HL-60 (cell line): ENCODE measurements at regions not wholly inside any gene's neighbourhood (a gene's known extent, or its start where the extent isn't known, plus 50 kb on each side); places are given as distances from the start of the nearest gene placed in this dataset.

Experiments used
- DNase-seq, 2 experiments: peaks; one replicate each; pipeline ENCODE4 v3.0.0-alpha.2; 2010 to 2020; ENCODE audit warnings: low read depth in 1 of 2, low spot score in 1 of 2
- H3K27ac ChIP-seq: fragments of 250-450 bp; sonication (Bioruptor Pico); replicated peaks from 2 replicates; pipeline ENCODE4 v1.5.1; 2020; ENCODE audit warnings: mild to moderate bottlenecking, moderate library complexity
- H3K27me3 ChIP-seq: fragments of 250-450 bp; sonication (Bioruptor Pico); 2 replicates; pipeline ENCODE4 v1.5.1; 2021; ENCODE audit warnings: mild to moderate bottlenecking, moderate library complexity; ENCODE audit not compliant: insufficient read depth, poor library complexity, severe bottlenecking
- H3K4me3 ChIP-seq: replicated peaks from 2 replicates; pipeline ENCODE4 v1.5.1; 2011; ENCODE audit warnings: mild to moderate bottlenecking, control low read depth, low read length; ENCODE audit not compliant: insufficient read depth
- CTCF ChIP-seq: IDR thresholded peaks from one replicate; pipeline ENCODE4 v1.5.1; 2011; ENCODE audit warnings: low read length, control low read depth, inconsistent platforms; ENCODE audit not compliant: insufficient read depth
- GABPA ChIP-seq: IDR thresholded peaks from 2 replicates; pipeline ENCODE4 v1.6.1; 2012; ENCODE audit warnings: low read depth
- POLR2AphosphoS5 ChIP-seq: IDR thresholded peaks from 2 replicates; pipeline ENCODE4 v1.6.1; 2012; ENCODE audit warnings: low read depth
- REST ChIP-seq: IDR thresholded peaks from 2 replicates; pipeline ENCODE4 v1.6.1; 2012; ENCODE audit warnings: low read depth; ENCODE audit not compliant: insufficient replicate concordance
- SPI1 ChIP-seq: IDR thresholded peaks from 2 replicates; pipeline ENCODE4 v1.6.1; 2012; ENCODE audit warnings: low read depth, mild to moderate bottlenecking, borderline replicate concordance

GRCh38 chr6:145187491-145188206 is 547.7 kb downstream of the EPM2A start:
- TF ChIP-seq GABPA (no peak), REST (no peak), SPI1 (no peak), POLR2AphosphoS5 (no peak), CTCF (no peak)
- no peak for DNase-seq
- Histone ChIP-seq H3K27ac (no peak overlapping the region), H3K4me3 (no peak overlapping the region), H3K27me3 (no peaks in the 10 kb centered on the region)

GRCh38 chr6:145189836-145190235 is 545.5 kb downstream of the EPM2A start:
- Histone ChIP-seq H3K27ac (no peak overlapping the region), H3K4me3 (no peak overlapping the region), H3K27me3 (no peaks in the 10 kb centered on the region)
- DNase-seq, result no peak
- TF ChIP-seq SPI1 (no peak), GABPA (no peak), CTCF (no peak), POLR2AphosphoS5 (no peak)

- Histone ChIP-seq H3K27ac (no peak overlapping the region), H3K4me3 (no peak overlapping the region), H3K27me3 (no peaks in the 10 kb centered on the region)
- TF ChIP-seq GABPA (no peak), POLR2AphosphoS5 (no peak), SPI1 (no peak), CTCF (no peak), REST (no peak)
- no peak for DNase-seq
Observed at GRCh38 chr6:145194389-145194788, 540.9 kb downstream of the EPM2A start.

GRCh38 chr6:145199961-145200360 is 535.4 kb downstream of the EPM2A start:
- H3K4me3 ChIP-seq, result no peak overlapping the region
- H3K27me3 ChIP-seq, result no peaks in the 10 kb centered on the region
- DNase-seq, result no peak
- no peak for TF ChIP-seq GABPA
- TF ChIP-seq REST, result no peak
- TF ChIP-seq POLR2AphosphoS5, result no peak
- TF ChIP-seq CTCF, result no peak
- no peak for TF ChIP-seq SPI1
- no peak overlapping the region for H3K27ac ChIP-seq
